A172 (cell line): ENCODE measurements at regions not wholly inside any gene's neighbourhood (a gene's known extent, or its start where the extent isn't known, plus 50 kb on each side); places are given as distances from the start of the nearest gene placed in this dataset.
"Not testable (repeated sequence)": the region's sequence is repeated elsewhere in the genome, so short reads cannot be mapped to it uniquely, and the experiment has no call there.

Source experiments
- DNase-seq: peaks from one replicate; pipeline ENCODE4 v3.0.0-alpha.2; 2015; ENCODE audit warnings: low spot score

- DNase-seq: no peak
Measured at GRCh38 chr1:157460381-157460780, 91.9 kb downstream of the FCRL5 start.

- no peak for DNase-seq
Measured at GRCh38 chr1:157457279-157457678, 95.0 kb downstream of the FCRL5 start.

DNA sequence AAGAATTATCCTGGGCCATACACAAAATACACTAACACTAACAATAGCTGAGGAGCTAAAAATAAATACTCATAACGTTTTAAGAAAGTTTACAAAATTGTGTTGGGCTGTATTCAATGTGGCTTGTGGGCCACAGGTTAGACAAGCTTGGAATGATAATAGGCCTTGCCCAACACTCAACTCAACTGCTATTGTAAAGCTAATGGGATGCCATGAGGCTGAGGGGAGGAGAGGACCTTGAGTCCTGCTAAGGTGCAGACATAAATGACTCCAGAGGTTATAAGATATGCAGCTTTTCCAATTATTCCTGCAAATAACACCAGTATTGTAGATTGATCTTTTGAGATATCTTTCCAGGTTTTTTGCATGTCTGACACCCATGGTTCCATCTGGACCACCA is 97.0 kb downstream of the FCRL5 start:
- no peak for DNase-seq

DNA sequence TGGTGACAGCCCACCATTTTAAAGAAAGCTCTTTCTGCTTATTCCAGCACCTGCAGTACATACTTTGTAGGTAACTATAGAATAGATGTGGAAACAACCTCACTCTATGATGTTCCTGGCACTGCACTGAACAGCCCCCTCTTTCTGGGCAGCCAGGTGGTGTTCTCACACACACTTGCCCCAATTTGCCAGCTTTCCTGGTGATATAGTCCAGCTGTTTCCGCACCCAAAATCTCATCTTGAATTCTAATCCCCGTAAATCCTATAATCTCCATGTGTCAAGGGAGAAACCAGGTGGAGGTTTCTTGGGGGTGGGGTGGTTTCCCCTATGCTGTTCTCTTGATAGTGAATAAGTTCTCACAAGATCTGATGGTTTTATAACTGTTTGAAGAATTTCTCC is 102.2 kb downstream of the FCRL5 start:
- no peak for DNase-seq

DNA sequence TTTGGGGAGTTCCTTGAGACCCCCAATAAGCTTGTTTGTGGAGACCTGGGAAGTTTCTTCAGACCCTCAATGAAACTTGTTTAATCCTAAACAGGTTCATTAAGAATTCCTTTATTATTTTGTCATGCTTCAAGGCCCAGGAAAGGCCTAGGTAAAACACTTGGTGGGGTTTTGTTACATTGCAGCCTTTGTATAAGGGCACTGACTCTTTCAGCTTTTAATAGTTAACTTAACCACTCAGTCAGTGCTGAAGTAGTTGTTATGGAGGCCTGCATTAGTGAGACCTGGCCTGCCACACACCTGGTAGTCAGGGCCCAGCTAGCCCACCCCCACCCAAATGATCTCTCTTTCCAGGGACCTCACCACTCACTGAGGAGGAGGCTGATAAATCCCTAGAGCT is 103.7 kb downstream of the FCRL5 start:
- no peak for DNase-seq

GRCh38 chr1:157446356-157446755 is 106.0 kb downstream of the FCRL5 start:
- not testable (repeated sequence) for DNase-seq

- DNase-seq: not testable (repeated sequence)
Measured at GRCh38 chr1:157445616-157446140, 106.6 kb downstream of the FCRL5 start.

DNA sequence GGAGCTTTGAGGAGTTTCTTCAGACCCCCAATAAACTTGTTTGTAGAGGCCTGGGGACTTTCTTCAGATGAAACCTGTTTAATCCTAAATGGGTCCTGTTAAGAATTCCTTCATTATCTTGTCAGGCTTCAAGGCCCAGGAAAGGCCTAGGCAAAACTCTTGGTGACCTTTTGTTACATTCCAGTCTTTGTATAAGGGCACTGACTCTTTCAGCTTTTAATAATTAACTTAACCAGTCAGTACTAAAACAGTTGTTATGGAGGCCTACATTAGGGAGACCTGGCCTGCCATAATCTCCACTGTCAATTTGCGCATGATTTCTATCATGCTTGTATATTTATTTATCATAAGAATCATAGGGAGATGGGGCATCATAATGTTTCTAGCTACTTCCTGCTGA is 110.2 kb downstream of the FCRL5 start:
- no peak for DNase-seq

- DNase-seq: no peak
Measured at GRCh38 chr1:157439302-157439954, 112.9 kb downstream of the FCRL5 start.

GRCh38 chr1:157438613-157439012 is 113.7 kb downstream of the FCRL5 start:
- DNase-seq: no peak

- no peak for DNase-seq
Measured at GRCh38 chr1:157438146-157438545, 114.2 kb downstream of the FCRL5 start.

GRCh38 chr1:157437296-157437695 is 115.0 kb downstream of the FCRL5 start:
- DNase-seq: no peak

- DNase-seq: peak; percentile 29
Measured at GRCh38 chr1:157431751-157432150, 120.6 kb downstream of the FCRL5 start.

- DNase-seq: no peak
Measured at GRCh38 chr1:157429601-157430240, 122.6 kb downstream of the FCRL5 start.

DNA sequence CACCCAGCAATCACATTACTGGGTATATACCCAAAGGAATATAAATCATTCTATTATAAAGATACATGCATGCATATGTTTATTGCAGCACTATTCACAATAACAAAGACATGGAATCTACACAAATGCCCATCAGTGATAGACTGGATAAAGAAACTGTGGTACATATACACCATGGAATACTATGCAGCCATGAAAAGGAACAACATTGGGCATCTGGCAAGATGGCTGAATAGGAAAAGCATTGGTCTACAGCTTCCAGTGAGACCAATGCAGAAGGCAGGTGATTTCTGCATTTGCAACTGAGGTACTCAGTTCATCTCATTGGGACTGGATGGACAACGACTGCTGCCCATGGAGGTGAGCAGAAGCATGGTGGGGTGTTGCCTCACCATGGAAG is 128.6 kb downstream of the FCRL5 start:
- not testable (repeated sequence) for DNase-seq

GRCh38 chr1:157419845-157420542 is 132.3 kb downstream of the FCRL5 start:
- no peak for DNase-seq

DNA sequence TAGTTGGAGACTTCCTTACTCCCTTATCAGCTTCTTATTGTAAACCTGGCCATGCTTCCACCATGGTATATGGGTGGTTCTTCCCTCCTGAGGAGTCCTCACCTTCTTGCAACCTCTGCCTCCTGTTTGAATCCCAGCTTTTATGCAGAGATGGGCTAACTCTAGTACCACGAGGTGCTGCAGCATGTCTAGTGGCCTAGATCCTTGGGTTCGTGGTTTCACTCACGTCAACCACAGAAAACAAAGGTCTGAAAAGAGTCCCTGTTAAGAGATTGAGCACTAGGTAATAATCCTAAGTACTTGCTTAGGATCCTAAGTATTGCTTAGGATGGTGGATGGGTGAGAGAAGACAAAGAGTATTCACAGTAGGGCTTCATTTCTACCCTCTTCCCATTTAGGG is 133.7 kb downstream of the FCRL5 start:
- DNase-seq: no peak

GRCh38 chr1:157418231-157418630 is 134.1 kb downstream of the FCRL5 start:
- DNase-seq: no peak

GRCh38 chr1:157415661-157416060 is 136.7 kb downstream of the FCRL5 start:
- DNase-seq: no peak

DNA sequence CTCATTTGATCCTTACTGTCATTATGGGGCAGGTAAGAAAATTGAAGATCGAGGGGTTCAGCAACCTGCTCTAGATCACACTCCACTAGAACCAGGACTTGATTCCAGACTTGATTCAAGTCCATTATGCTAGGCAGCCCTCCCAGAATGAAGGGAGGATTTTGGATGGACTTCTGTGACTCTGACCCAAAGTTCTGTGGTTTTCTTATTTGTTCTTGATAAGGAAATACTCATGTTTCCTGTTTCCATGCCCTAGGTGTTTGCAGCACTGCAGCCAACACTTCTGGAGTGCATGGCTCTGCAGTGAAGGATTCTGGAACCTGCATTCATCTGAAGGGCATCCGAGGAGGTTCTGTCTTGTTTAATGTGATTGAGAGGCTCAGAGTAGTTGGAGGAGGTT is 140.0 kb downstream of the FCRL5 start:
- no peak for DNase-seq

GRCh38 chr1:157411769-157412168 is 140.5 kb downstream of the FCRL5 start:
- DNase-seq: no peak

- no peak for DNase-seq
Measured at GRCh38 chr1:157411064-157411463, 141.3 kb downstream of the FCRL5 start.

GRCh38 chr1:157410457-157410856 is 141.9 kb downstream of the FCRL5 start:
- DNase-seq: no peak
